Tibial nerve (tissue), 4 donors: ENCODE measurements at regions not wholly inside any gene's neighbourhood (a gene's known extent, or its start where the extent isn't known, plus 50 kb on each side); places are given as distances from the start of the nearest gene placed in this dataset.

ENCODE experiments used
- DNase-seq, 2 donors: peaks; one replicate each; pipeline ENCODE4 v3.0.0-alpha.2; 2019; ENCODE audit warnings: low spot score in 2 of 2
- H3K27ac ChIP-seq, 4 donors: fragments of 200-600 bp; sonication (generic) in 3 of 4; one replicate each; pipeline ENCODE4 v1.5.1; 2017 to 2019; ENCODE audit warnings: mild to moderate bottlenecking in 1 of 4
- H3K27me3 ChIP-seq, 2 donors: fragments of 200-600 bp; sonication (generic) in 1 of 2; one replicate each; pipeline versions ENCODE4 v1.5.1 to v1.6.0; 2017 to 2019
- H3K36me3 ChIP-seq, 3 donors: fragments of 200-600 bp; sonication (generic); one replicate each; pipeline ENCODE4 v1.5.1; 2018 to 2019
- H3K4me1 ChIP-seq, 4 donors: fragments of 200-600 bp; sonication (generic) in 3 of 4; one replicate each; pipeline ENCODE4 v1.5.1; 2017 to 2019
- H3K4me3 ChIP-seq, 4 donors: fragments of 200-600 bp; sonication (generic) in 3 of 4; one replicate each; pipeline ENCODE4 v1.5.1; 2017 to 2019; ENCODE audit warnings: mild to moderate bottlenecking in 1 of 4, moderate library complexity in 1 of 4
- H3K9me3 ChIP-seq, 4 donors: fragments of 200-600 bp; sonication (generic) in 3 of 4; one replicate each; pipeline ENCODE4 v1.5.1; 2017 to 2019
- EP300 ChIP-seq, 2 donors: sonication (generic); formaldehyde crosslinking; IDR thresholded peaks; one replicate each; pipeline ENCODE4 v1.6.1; 2017; ENCODE audit warnings: antibody characterized with exemption in 2 of 2, mild to moderate bottlenecking in 1 of 2
- POLR2A ChIP-seq, 2 donors: fragments of 450-650 bp; IDR thresholded peaks; one replicate each; pipeline ENCODE4 v1.6.1; 2017; ENCODE audit warnings: antibody characterized with exemption in 2 of 2, mild to moderate bottlenecking in 2 of 2, moderate library complexity in 2 of 2
- WGBS, 2 donors: methylation state at CpG; one replicate each; pipeline ENCODE4 v1.1.5; 2018; 5-methylcytosine and 5-hydroxymethylcytosine counted together
- TF ChIP-seq, protein P1 (sequence below), 5 experiments: fragments of 200-600 bp in 3 of 5; fragments of 450-650 bp in 2 of 5; sonication (generic) in 3 of 5; IDR thresholded peaks; one replicate each; pipeline ENCODE4 v1.5.1; 2016 to 2019; ENCODE audit warnings: antibody characterized with exemption in 5 of 5, mild to moderate bottlenecking in 3 of 5, moderate library complexity in 2 of 5

DNA sequence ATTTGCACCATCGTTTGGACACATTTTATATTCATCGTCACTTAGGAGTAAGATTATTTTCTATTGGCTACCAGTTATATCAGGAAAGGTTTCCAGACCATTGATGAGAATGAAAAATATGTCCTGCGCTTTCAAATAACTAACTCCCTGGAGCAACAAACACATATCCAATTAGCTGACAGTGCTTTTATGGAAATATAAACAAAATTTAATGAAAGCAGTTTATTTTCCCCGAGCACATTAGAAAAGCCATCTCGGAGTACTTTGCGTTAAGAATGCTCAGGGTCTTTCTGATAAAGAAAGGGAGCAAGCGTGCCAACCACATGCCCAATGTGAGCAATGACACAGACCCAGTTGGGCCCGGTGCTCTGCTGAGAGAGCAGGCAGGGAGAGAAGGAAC, 85.1 kb upstream of the ZPBP start:
- Histone ChIP-seq H3K4me1 (no peaks in the 10 kb centered on the region), H3K9me3 (no peaks in the 10 kb centered on the region), H3K27ac (no peak overlapping the region), H3K4me3 (no peak overlapping the region), H3K27me3 (no peaks in the 10 kb centered on the region), H3K36me3 (no peaks in the 10 kb centered on the region)
- WGBS, 2 donors = 84 to 91% methylated on average over 8 of the region's 8 CpGs
- TF ChIP-seq EP300 (IDR thresholded peaks at IDR 0.05) (no peak), POLR2A (IDR thresholded peaks at IDR 0.05) (no peak)
- TF ChIP-seq, protein P1, sequence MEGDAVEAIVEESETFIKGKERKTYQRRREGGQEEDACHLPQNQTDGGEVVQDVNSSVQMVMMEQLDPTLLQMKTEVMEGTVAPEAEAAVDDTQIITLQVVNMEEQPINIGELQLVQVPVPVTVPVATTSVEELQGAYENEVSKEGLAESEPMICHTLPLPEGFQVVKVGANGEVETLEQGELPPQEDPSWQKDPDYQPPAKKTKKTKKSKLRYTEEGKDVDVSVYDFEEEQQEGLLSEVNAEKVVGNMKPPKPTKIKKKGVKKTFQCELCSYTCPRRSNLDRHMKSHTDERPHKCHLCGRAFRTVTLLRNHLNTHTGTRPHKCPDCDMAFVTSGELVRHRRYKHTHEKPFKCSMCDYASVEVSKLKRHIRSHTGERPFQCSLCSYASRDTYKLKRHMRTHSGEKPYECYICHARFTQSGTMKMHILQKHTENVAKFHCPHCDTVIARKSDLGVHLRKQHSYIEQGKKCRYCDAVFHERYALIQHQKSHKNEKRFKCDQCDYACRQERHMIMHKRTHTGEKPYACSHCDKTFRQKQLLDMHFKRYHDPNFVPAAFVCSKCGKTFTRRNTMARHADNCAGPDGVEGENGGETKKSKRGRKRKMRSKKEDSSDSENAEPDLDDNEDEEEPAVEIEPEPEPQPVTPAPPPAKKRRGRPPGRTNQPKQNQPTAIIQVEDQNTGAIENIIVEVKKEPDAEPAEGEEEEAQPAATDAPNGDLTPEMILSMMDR (IDR thresholded peaks at IDR 0.05) = no peak
- no peak for DNase-seq

DNA sequence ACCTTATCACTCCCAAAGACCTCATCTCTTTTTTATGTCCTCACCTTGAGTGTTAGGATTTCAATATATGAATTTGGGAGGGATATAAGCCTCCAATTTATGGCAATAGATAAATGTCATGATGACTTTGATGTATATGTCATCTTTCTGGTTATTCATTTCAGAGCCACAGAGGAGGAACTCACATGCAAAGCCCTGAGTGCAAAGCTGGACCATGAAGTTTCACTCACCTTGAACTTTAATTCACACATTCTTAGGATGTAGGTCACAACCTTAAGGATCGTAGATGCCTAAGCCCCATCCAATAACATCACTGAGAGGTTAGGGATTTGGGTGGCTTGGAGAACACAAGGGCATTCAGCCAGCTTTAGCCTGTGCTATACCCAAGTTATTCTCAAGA, 81.9 kb upstream of the ZPBP start:
- TF ChIP-seq, protein P1 (IDR thresholded peaks at IDR 0.05) = no peak
- TF ChIP-seq POLR2A (IDR thresholded peaks at IDR 0.05) (no peak), EP300 (IDR thresholded peaks at IDR 0.05) (no peak)
- WGBS, 2 donors = 77 to 91% methylated on average over 1 of the region's 1 CpG
- H3K4me1 ChIP-seq = no peaks in the 10 kb centered on the region
- no peaks in the 10 kb centered on the region for H3K9me3 ChIP-seq
- no peaks in the 10 kb centered on the region for H3K27me3 ChIP-seq
- H3K36me3 ChIP-seq = no peaks in the 10 kb centered on the region
- no peak for DNase-seq
- no peak overlapping the region for H3K4me3 ChIP-seq
- H3K27ac ChIP-seq = no peak overlapping the region

DNA sequence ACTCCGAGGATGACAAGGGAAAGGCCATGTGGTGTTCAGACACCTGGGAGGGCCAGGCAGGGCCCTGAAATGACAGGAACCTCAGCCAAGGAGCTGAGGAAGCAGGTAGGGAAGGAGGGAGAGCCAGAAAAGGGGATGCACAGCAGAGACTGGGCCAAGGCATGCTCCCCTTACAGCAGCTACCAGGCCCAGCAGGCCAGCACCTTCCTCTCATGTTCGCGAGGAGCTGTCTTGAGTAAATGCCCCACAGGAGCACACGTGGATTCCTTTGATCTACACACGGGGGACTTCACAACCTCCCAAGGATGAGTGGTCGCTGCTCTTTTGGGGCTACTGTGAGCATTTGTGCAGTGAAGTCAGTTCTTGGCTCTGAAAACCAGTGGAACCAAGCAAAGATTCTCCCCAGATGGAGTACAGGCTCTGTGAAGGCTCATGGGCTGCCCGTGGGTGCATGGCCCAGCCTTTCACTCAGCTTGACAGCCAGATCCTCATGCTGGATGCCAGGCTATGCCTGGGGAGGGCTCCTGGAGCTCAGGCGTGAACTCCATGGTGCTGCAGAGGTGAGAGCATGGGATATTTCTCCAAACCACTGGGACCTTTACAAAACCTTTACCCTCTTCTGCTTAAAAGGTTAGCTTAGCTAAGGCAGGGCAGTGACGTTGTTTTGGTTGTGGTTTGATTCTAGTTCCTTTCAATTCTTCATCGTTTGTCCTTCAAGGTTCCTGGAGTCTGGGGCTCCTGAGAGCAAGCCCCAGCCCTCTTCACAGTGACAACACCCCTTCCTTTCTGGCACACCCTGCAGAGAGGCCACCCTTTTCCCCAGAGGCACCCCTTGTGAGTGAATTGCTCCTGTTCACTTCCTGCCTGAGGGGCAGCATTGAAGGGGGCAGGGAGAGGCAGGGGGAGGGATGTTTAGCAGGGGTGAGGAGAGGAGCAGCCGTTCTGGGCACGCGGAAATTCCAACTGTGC, 74.2 kb upstream of the ZPBP start:
- Histone ChIP-seq H3K36me3 (no peaks in the 10 kb centered on the region), H3K27me3 (no peaks in the 10 kb centered on the region), H3K9me3 (no peaks in the 10 kb centered on the region), H3K4me3 (no peak overlapping the region), H3K27ac (no peak overlapping the region), H3K4me1 (no peaks in the 10 kb centered on the region)
- no peak for DNase-seq
- WGBS, 2 donors = 58 to 63% methylated on average over 13 of the region's 13 CpGs
- TF ChIP-seq EP300 (IDR thresholded peaks at IDR 0.05) (no peak), POLR2A (IDR thresholded peaks at IDR 0.05) (no peak)
- TF ChIP-seq, protein P1 (IDR thresholded peaks at IDR 0.05) = no peak

DNA sequence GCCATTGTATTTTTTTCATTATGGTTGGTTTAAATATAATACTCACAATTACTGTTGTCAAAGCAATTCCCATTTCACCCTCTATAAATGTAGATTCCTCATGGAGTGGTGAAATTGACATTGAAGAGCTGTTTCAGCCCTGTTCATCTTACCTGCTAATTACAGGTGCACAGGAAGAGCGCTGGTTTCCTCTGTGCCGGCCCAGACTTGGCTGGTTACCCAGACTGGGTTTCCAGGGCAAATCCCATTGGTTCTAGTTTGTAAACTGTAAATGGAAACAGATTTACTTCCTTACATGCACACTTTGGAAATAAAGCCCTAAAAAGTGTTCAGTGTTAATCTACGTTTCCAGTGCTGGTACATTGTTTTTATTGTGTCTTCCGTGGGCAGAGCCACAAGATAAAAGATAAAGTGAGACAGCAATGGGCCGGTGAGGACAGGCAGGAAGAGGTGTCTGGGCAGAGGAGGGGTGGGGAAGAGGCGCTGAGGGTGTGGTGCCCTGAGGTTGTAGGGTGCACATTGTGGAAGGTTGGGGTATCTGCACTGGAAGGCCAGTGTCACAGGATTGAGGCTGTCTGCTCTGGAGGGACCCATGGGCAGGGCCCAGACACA, 71.6 kb upstream of the ZPBP start:
- Histone ChIP-seq H3K27ac (no peak overlapping the region), H3K36me3 (no peaks in the 10 kb centered on the region), H3K4me1 (no peaks in the 10 kb centered on the region), H3K9me3 (no peaks in the 10 kb centered on the region), H3K27me3 (no peaks in the 10 kb centered on the region), H3K4me3 (no peak overlapping the region)
- no peak for DNase-seq
- no peak for TF ChIP-seq EP300 (IDR thresholded peaks at IDR 0.05)
- 69 to 73% methylated on average over 6 of the region's 6 CpGs for WGBS, 2 donors

DNA sequence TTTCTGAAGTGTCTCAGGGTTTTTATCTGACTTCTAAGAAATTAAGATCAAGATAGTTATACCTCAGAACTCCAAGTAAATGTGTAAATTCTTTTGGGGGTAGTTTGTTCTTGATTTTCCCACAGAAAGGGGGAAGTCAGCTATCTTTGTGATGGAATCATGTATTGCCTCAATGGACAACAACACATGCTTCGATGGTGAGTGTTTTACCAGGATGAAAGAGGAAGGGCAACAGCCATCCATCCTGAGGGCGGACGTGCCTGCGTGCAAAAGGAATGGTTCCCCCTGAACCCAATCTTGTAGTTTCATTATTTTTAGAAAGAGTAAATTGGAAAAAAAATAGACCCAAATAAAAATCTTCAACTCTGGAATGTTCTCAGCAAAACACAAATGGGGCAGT, 67.2 kb upstream of the ZPBP start:
- Histone ChIP-seq H3K36me3 (no peaks in the 10 kb centered on the region), H3K4me3 (no peak overlapping the region), H3K27ac (no peak overlapping the region), H3K4me1 (no peaks in the 10 kb centered on the region), H3K9me3 (no peaks in the 10 kb centered on the region), H3K27me3 (no peaks in the 10 kb centered on the region)
- DNase-seq = no peak
- WGBS, 2 donors = 83 to 95% methylated on average over 4 of the region's 4 CpGs
- TF ChIP-seq EP300 (IDR thresholded peaks at IDR 0.05) (no peak), POLR2A (IDR thresholded peaks at IDR 0.05) (no peak)

DNA sequence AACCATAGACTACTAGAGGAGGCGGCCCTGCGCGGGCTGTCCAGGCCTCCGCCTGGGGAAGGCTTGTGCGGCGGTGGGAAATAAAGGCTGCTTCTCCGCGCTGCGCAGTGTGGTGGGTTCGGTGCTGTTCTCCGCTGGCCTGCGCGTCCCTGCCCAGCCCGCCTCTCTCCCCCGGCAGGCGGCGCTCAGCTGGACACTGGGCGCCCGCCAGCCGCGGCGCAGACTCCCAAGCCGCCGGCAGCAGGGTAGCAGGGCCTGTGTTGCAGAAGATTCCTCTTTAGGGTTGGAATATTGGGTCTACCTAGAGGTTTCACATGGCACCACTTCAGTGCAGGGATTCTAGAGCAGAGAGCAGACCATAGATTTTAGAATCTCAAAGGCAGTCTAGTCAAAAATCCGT, 66.1 kb upstream of the ZPBP start:
- H3K9me3 ChIP-seq = no peaks in the 10 kb centered on the region
- H3K4me1 ChIP-seq = no peaks in the 10 kb centered on the region
- H3K27ac ChIP-seq = no peak overlapping the region
- no peak for TF ChIP-seq EP300 (IDR thresholded peaks at IDR 0.05)
- TF ChIP-seq POLR2A (IDR thresholded peaks at IDR 0.05) = no peak
- TF ChIP-seq, protein P1 (IDR thresholded peaks at IDR 0.05) = no peak
- no peak overlapping the region for H3K4me3 ChIP-seq
- no peaks in the 10 kb centered on the region for H3K27me3 ChIP-seq
- 94 to 96% methylated on average over 13 to 25 of the region's 25 CpGs for WGBS, 2 donors
- DNase-seq = no peak
- H3K36me3 ChIP-seq = no peaks in the 10 kb centered on the region
